Kidney glomerular epithelial cell (primary cell): ENCODE measurements at regions not wholly inside any gene's neighbourhood (a gene's known extent, or its start where the extent isn't known, plus 50 kb on each side); places are given as distances from the start of the nearest gene placed in this dataset.

Source experiments
- DNase-seq: peaks from one replicate; lab custom pipeline; 2025; lab: John Stamatoyannopoulos, UW

DNA sequence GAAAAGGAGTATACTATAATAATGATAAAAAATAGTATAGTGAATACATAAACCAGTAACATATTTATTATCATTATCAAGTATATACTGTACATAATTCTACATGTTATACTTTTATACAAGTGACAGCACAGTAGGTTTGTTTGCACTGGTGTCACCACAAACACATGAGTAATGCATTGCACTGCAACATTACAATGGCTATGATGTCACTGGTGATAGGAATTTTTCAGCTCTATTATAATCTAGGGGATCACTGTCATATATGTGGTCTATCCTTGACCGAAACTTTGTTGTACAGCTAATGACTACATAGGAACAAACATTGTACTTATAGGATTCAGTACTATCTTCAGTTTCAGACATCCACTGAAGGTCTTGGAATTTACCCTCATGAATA lies 165.8 kb upstream of the SYT1 start:
- DNase-seq, result peak; percentile 6

DNA sequence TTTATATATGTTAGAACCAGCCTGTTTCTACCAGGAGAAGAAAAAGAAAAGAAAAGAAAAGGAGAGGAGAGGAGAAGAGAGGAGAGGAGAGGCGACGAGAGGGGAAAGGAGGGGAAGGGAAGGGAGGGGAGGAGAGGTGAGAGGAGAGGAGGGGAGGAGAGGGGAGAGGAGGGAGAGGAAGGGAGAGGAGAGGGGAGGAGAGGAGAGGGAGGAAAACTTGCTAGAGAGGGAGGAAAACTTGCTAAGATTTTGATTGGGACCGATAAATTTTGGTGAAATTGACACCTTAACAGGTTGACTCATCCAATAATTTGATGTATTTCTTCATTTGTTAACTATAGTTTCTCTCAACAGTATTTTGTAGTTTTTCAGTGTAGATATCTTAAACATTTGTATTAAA lies 164.0 kb upstream of the SYT1 start:
- DNase-seq, result no peak

DNA sequence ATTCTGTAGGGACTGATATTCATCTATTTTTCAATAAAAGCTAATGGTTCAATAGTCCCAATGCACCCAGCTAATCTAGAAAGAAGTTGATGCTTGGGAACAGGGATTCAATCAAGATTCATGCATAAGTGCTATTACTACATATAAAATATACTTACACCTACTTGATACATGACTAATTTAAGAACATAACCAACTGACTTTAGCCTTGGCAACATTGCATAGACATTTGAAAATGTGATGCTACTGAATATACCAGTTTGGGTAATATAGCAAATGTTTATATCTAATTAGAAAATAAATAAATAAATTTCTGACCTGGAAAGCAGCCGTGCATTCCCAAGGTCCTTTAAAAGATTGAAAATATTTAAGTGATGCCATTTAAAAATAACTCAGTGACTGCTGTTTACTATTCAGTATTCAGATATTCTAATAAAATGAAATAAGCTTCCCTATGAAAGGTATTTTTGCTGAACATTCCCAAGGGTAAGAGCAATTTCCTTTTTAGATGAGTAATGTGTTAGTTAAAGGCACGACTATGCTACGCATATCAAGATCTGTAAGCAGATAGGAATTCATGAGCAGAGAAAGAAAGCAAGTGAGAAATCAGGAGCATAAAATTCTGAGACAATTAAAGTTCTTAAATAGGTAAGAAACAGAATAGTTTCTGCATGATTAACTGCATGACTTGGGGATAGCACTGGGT lies 160.6 kb upstream of the SYT1 start:
- DNase-seq, result peak; percentile 96

DNA sequence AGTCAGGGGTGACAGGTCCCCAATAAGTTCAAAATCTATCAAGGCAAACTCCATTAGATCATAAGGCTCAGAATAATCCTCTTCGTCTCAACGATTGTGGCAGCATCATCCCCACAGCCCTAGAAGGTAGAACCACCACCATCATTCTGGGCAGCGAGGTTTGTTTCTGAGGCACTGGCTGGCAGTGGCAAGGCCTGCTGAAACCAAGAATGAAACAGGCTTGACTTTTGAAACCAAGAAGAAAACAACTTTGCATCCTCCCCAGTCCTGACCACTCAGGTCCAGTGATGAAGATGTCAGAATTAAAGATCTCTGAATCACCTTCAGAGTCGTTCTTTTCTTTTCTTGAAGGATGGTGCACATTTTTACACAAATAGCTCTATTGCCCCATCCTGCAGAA lies 152.6 kb upstream of the SYT1 start:
- DNase-seq, result no peak

DNA sequence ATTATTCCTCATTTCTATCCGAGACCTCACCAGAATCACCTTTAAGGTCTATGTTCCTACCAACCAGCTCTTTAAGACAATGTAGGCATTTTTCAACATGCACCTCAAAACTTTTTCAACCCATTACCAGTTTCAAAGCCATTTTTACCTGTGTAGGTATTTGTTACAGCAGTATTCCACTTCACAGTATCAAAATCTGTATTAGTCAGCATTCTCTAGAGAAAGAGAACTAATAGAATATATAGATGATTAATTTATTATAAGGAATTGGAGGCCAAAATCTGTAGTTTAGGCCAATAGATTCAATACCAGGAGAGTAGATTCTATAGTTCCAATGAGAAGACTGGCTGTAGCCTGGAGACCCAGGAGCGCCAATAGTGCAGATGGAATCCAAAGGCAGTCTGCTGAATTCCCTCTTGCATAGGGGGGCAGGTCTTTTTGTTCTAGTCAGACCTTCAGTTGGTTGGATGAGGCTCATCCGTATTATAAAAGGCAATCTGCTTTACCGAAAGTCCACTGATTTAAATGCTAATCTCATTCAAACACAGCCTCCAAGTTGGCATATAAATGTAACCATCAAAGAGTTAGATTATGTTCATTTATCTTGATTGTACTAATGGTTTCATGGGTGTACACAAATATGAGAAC lies 151.6 kb upstream of the SYT1 start:
- DNase-seq, result no peak

DNA sequence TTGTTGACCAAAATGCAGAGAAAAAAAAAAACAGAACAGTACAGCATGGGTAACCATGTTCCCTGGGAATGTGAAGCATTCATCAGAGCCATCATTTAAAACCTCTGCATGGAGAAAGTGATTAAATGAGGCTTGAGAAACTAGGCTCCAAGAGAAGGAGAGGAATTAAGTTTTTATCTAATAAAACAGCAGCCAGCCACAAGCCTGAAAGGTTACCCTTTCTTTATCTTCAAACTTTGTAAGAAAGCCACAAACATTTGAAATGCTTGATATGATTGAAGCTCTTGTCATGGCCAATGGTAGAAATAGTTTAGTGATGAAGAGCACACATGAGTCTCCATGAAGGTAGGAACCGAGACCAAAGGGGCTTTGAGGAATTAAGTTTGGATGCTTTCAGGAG lies 144.9 kb upstream of the SYT1 start:
- no peak for DNase-seq

DNA sequence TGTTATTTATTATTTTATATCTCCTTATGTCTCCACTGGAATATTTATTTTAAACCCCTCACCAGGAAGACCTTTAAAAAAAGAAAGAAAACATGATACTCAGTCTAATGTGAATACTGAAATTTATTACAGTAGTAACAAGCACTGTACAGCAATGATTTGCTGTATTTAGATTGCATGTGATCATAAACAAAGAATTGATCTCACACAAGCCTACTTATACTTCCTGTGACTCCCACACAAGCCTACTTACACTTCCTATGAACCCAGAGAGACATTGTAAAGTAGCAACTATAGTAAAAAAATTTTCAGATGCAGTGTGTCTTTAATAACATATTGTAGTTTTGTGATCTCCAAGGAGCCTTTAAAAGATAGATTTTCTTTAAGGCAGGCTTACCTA lies 142.7 kb upstream of the SYT1 start:
- no peak for DNase-seq

DNA sequence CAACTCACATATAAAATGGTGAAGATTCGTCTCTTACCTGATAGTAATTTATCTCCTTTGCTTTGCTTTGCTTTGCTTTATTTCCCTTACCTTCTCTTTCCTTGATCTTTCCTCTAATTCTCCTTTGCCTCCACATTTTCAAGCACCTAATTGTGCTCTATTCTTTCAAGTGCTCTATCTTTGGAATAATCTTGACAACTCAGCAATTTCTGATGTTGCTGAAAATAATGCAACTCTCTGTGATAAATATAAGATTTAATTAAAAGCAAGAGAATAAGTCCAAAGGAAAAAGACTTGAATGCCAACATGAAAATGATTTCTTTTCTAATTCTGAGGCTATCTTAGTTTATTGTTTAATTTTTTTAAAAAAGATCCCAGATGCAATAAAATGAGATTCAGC lies 139.5 kb upstream of the SYT1 start:
- DNase-seq, result no peak

DNA sequence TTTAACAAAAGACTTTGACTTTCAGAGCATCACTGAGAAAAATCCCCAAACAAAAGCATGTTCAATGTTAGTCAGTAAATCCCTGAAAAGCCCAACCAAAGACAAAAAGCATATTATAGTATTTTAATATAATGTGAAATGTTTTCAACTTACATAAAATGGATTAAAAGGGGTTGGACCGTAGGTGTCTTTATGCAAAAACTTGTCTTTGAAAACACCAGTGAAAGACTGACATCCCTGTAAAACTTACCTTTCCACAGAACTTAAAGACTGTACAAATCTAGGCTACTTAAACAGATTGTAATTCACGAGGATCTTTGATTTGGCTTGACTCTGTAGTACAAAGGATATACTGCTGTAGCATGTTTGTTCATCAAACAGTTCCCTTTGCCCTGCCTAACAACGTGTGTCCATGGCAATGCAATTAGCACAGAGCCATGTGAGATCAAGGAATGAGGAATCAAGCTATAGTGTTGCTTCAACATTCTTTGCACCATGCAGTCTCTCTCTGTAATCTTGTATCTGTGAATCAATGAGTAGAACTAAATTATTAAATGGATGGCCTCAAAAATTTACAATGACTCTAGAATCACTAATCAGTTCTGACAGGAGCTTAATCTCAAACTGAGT lies 138.5 kb upstream of the SYT1 start:
- DNase-seq, result no peak

DNA sequence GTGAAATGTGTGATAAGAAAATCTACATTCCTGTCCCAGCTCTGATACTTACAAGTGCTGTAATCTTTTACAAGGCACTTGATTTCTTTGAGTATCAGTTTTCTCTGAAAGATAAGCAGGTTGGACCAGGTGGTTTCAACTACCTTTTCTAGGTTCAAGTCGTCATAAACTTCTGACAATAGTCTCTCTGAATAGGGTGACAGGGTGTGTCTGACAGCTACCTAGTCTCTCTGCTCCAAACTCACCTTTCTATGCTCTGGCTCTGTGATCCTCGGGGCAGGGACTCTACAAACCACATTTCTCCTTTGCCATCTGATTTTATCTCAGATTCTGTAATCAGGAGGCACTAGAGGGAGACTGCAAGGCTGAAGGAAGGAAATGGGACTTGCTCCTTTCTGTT lies 137.7 kb upstream of the SYT1 start:
- DNase-seq, result no peak

DNA sequence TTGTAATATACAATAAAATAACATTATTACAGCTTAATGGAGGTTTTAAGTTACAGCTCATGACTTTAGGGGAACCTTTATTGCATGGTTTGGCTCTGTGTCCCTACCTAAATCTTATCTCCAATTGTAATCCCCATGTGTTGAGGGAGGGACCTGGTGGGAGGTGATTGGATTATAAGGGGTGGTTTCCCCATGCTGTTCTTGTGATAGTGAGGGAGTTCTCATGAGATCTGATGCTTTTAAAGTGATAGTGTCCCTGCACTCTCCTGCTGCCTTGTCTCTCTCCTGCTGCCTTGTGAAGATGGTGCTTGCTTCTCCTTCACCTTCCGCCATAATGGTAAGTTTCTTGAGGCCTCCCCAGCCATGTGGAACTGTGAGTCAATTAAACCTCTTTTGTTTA lies 132.1 kb upstream of the SYT1 start:
- no peak for DNase-seq

DNA sequence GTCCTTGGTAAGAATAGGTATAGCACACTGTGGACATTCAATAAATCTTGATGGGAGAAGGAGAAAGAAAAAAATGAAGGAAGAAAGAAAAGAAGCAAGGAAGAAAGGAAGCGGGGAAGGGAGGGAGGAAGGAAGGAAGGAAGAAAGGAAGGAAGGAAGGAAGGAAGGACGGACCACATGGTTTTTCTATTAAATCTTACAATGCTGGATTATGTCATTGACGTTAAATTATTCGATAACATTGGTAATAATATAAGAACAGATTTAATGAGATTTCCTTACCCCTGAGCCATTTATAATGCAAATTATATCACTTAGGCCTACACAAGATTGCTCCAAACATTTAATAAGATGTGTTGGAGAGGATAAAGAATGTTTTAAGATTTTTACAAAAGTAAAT lies 124.9 kb upstream of the SYT1 start:
- no peak for DNase-seq

DNA sequence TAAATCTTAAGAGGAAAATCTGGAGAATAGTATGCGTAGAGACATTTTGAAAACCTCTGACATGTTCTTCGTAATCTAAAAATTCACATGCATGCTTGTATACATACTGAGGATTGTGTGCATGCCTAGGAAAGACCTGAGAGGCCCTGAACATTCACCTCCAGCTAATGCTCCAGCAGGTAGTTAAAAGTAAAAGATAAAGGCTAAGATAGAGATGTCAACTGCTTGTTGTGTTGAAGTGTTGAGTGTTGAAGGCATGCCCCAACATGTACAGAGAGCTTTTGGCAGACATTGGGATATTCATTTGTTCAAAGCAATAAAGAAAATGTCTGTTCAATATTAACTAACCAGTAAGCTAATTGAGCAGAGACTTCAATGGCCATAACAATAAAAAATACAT lies 118.6 kb upstream of the SYT1 start:
- DNase-seq, result no peak

DNA sequence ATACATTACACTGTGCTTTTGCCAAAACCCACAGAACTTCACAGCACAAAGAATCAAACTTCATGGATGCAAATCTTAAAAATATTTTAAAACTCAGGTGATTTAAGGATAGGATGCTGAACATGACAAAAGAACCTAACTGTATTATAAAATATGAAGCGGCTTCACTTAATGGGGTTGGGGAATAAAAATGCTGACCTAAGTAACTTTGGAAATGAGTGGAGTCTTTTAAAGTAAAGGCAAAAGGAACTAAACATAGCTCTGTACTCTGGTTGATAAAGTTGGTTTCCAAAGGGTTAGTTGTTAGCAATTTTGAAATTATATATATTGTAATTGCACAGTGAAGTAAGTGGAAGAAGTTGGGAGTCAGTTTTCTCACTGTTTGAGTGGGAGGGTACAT lies 111.5 kb upstream of the SYT1 start:
- DNase-seq, result no peak

DNA sequence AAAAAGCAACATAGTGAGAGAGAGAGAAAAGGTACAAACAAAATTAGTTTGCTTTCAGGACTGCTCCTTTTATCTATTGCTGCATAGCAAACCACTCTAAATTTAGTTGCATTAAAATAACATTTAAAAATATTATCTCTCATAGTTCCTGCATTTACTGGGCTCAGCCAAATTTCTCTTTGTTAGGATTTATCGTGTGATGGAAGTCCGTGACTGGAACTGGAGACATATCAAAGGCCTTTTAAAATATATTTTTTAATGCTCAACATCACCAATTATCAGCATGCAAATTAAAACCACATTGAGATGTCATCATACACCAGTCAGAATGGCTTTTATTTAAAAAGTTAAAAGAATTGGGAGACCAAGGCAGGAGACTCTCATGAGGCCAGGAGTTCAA lies 107.6 kb upstream of the SYT1 start:
- no peak for DNase-seq

DNA sequence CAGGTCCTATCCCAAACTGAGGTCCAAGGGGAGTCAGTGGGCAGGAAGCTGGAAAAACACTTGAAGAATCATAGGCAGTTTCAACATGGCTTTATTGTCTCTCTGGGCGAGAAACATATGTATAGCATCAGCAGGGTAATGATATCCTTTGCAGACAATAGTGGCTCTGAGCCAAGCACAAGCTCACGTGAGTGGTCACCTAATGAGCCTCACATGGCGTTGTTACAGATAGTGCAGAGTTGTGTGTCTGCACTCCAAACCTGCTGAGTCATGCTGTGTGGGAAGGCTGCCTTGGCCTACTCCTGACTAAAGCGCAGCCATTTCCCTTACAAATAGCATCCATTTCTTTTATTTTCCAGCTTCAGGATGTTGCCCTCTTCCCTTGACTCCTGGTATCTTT lies 105.2 kb upstream of the SYT1 start:
- DNase-seq, result no peak

DNA sequence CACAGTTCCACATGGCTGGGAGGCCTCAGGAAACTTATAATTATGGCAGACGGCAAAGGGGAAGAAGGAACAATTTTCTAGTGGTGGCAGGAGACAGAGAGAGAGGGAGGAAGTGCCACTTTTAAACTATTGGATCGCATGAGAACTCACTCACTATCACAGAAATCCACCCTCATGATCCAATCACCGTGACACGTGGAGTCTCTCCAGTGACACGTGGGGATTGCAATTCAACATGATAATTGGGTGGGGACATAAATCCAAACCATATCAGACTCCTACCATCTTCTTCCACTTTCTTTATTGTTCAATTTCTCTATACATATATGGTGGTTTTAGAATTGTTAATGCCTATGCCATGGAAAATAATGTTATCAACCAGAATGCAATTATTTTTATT lies 103.7 kb upstream of the SYT1 start:
- DNase-seq, result no peak

DNA sequence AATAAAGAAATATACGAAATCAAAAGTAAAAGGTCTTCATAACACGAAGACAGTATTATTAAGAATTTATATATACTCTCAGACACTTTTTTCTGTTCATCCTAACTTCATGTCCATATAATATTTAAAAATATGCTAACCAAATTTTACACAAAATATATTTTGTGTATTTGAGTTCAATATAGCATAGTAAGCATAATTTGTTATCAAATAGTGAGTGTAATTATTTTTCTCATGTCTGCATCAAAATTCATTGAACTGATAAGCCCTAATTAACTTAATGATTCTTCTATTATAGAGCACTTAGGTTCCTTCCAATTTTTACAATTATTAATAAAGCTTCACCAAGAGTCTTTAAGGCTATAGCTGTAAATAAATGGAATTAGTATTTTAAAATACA lies 99.7 kb upstream of the SYT1 start:
- no peak for DNase-seq

DNA sequence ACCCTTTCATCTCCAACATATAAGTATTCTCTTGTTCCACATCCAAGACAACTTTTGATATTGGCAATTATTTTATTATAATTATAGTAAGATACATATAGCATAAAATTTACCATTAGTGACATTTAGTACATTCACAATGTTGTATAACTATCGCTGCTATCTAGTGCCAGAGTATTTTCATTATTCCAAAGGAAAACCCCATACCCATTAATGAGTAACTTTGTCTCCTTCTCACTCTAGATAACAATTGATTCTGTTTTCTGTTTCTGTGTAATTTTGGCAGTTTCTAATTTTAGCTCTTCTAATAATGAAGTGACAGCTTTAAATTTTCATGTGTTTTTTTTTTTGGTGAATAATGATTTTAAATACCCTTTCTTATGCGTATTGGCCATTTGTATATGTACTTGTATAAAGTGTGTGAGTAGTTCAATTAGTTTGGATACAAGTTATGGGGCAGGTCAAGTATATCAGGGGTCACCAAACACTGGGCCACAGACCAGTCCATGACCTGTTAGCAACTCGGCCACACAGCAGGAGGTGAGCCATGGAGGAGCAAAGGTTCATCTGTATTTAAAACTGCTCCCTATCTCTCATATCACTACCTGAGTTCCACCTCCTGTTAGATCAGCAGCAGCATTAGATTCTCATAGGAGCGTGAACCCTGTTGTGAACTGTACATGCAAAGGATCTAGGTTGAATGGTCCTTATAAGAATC lies 97.2 kb upstream of the SYT1 start:
- DNase-seq, result no peak

DNA sequence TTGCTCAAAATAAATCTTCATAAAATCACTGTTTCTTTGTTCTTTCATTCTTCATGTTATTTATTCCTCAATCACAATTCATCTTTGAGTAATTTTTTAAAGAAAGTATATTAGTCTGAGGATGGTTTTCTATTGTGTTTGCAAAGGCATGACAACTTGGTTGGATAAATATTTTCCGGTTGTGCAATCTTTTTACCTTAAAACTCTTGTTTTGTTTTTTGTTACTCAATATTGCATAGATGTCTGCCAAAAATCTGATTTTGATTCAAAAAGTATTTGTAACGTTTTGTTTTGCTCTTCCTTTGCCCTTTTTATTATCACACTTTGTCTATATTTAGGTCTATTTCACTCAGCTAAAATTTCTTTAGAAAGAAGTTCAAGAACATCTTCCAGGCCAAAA lies 86.2 kb upstream of the SYT1 start:
- no peak for DNase-seq

DNA sequence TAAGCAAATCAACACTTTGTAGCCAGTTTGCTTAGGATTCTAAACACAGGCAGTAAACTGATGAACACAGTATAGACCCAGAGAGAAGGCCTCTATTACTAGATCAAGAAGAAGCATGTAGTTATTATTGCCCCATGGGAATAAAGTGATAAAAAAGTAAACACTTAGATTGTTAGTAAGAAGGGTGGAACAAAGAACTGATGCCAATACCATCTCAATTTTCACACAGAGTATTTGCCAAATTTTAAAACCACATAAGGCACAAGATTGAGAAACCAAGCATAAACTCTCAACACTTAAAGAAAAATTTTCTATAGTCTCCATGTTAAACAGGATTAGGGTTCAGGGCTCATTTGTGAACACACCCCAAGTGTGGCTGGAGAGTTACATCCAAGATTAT lies 77.0 kb upstream of the SYT1 start:
- DNase-seq, result no peak

DNA sequence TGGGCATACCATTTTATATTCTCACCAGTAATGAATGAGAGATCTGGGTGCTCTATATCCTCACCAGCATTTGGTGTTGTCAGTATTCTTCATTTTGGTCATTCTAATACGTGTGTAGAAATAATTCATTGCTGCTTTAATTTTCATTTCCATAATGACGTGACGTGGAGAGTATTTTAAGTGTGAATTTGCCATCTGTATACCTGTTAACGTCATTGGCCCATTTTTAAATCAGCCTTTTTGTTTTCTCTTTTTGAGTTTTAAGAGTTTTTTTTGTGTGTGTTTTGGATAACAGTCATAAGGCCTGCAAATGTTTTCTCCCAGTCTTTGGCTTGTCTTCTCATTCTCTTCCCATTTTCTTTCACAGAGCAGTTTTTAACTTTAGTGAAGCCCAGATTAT lies 74.4 kb upstream of the SYT1 start:
- no peak for DNase-seq

DNA sequence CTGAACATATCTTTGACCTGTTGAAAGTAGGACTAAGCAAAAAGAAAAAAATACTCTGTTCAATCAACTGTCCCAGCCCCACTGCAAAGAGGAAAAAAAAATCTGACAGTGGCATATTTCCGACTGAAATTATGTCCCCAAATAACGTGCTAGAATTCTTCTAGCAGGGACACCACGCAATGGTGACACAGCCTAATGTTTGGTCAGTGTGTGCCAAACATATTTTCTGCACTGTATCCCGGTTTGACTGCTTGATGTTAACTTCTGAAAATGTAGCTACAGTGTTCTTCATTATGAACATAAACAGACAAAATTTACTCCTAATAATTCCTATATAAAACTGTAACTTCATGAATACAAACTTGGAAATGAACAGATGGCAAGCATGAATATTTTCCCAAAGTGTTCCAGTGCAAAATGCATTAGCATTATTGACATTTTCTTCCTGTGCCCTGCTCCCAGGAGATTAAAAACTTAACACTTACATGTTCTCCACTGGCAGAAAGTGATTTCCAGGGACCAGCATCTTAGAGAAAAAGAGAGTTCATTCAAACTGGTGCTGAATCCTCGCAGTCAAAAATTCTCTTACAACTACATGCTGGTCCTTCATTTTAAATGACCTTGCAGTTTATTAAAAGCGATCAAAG lies 72.4 kb upstream of the SYT1 start:
- DNase-seq, result no peak
